Epithelial cell of proximal tubule (primary cell): ENCODE measurements at regions not wholly inside any gene's neighbourhood (a gene's known extent, or its start where the extent isn't known, plus 50 kb on each side); places are given as distances from the start of the nearest gene placed in this dataset.
A peak's percentile ranks its signal among the peaks of the same experiment; 100 is the strongest.

Experiments
- DNase-seq: peaks from one replicate; pipeline ENCODE4 v3.0.0-alpha.2; 2011; ENCODE audit warnings: low read depth
- H3K4me3 ChIP-seq: 2 replicates; pipeline ENCODE4 v1.5.1; 2011; ENCODE audit warnings: low read depth, mild to moderate bottlenecking, low read length
- CTCF ChIP-seq: conservative IDR thresholded peaks from 2 replicates; pipeline ENCODE4 v1.5.1; 2012; ENCODE audit warnings: low read depth, mild to moderate bottlenecking, low read length

- TF ChIP-seq CTCF, result no peak
- H3K4me3 ChIP-seq, result no peak overlapping the region
- no peak for DNase-seq
These were observed 59.2 kb downstream of the EMX2 start for GRCh38 chr10:117601716-117602115.

- no peak overlapping the region for H3K4me3 ChIP-seq
- no peak for TF ChIP-seq CTCF
- no peak for DNase-seq
These were observed 60.5 kb downstream of the EMX2 start for GRCh38 chr10:117603081-117603480.

- DNase-seq, result no peak
- TF ChIP-seq CTCF, result no peak
- H3K4me3 ChIP-seq, result no peak overlapping the region
These were observed 61.2 kb downstream of the EMX2 start for GRCh38 chr10:117603726-117604125.

GRCh38 chr10:117609095-117609795, 66.7 kb downstream of the EMX2 start:
- peak; percentile 60 for DNase-seq
- TF ChIP-seq CTCF, result no peak
- H3K4me3 ChIP-seq, result no peak overlapping the region

GRCh38 chr10:117609796-117610170, 67.2 kb downstream of the EMX2 start:
- no peak for DNase-seq
- no peak for TF ChIP-seq CTCF

GRCh38 chr10:117610321-117610720, 67.8 kb downstream of the EMX2 start:
- TF ChIP-seq CTCF, result no peak
- H3K4me3 ChIP-seq, result no peak overlapping the region
- DNase-seq, result no peak

More at GRCh38 chr10:117609796-117610170, 67.2 kb downstream of the EMX2 start:
- no peak overlapping the region for H3K4me3 ChIP-seq

GRCh38 chr10:117612113-117612512, 69.6 kb downstream of the EMX2 start:
- no peak for TF ChIP-seq CTCF
- no peak for DNase-seq
- no peak overlapping the region for H3K4me3 ChIP-seq
